BJ (cell line): ENCODE measurements at regions not wholly inside any gene's neighbourhood (a gene's known extent, or its start where the extent isn't known, plus 50 kb on each side); places are given as distances from the start of the nearest gene placed in this dataset.

Experiments used
- CTCF ChIA-PET: fragments of 350-600 bp; formaldehyde crosslinking; extraction: SDS; loops from one replicate; lab custom pipeline; 2021; ENCODE audit warnings: antibody characterized with exemption, inconsistent platforms; lab: Yijun Ruan, JAX
- POLR2A ChIA-PET: fragments of 300-600 bp; sonication (Branson Sonifier 250); formaldehyde crosslinking; extraction: SDS; loops from one replicate; lab custom pipeline; 2021; ENCODE audit warnings: antibody characterized with exemption; lab: Charles Lee
- DNase-seq: peaks from one replicate; pipeline ENCODE4 v3.0.0-alpha.2; 2011; ENCODE audit warnings: low read depth
- H3K27me3 ChIP-seq: 2 replicates; pipeline ENCODE4 v1.6.0; 2011; ENCODE audit warnings: low read length; ENCODE audit not compliant: control insufficient read depth, insufficient read depth
- H3K36me3 ChIP-seq: 2 replicates; pipeline ENCODE4 v1.5.1; 2011; ENCODE audit warnings: low read length; ENCODE audit not compliant: control insufficient read depth, insufficient read depth
- H3K4me3 ChIP-seq: 2 replicates; pipeline ENCODE4 v1.5.1; 2011; ENCODE audit warnings: low read depth, mild to moderate bottlenecking, control low read depth, low read length
- CTCF ChIP-seq: IDR thresholded peaks from 2 replicates; pipeline ENCODE4 v1.5.1; 2011; ENCODE audit warnings: low read depth, mild to moderate bottlenecking, control low read depth, inconsistent platforms, low read length, moderate library complexity; ENCODE audit not compliant: insufficient read depth

DNA sequence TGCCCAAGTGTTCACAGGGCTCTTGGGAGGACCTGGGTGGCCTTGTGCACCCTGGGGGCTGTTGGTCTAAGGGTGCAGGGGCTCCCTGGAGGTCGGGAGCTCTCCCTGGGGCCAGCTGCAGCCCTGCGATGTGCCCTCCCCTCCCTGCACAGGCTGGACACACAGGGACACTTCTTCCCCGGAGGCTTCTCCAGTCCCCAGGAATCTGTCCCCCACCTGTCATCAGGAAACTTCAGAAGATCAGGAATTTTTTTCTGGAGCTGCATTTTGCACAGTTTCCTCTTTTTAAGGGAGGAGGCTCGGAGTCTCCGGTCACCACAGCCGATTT is 66.9 kb upstream of the BHLHE23 start:
- no peak for DNase-seq
- H3K36me3 ChIP-seq: no peaks in the 10 kb centered on the region
- no peak overlapping the region for H3K4me3 ChIP-seq
- ChIA-PET CTCF (interaction anchor here (0.9 kb wide), 1 partner anchor 18 kb away, joined by 3 read pairs; no protein-coding TSS in a partner anchor), POLR2A (no interaction called here)
- TF ChIP-seq CTCF: no peak
- peaks cover 4% of the 10 kb centered on the region for H3K27me3 ChIP-seq

- Histone ChIP-seq H3K27me3 (peaks cover 4% of the 10 kb centered on the region), H3K36me3 (no peaks in the 10 kb centered on the region), H3K4me3 (no peak overlapping the region)
- ChIA-PET CTCF (interaction anchor here (0.9 kb wide), 1 partner anchor 17 kb away, joined by 3 read pairs; no protein-coding TSS in a partner anchor), POLR2A (no interaction called here)
- no peak for TF ChIP-seq CTCF
- no peak for DNase-seq
These were observed 66.4 kb upstream of the BHLHE23 start for GRCh38 chr20:63072991-63073737.

DNA sequence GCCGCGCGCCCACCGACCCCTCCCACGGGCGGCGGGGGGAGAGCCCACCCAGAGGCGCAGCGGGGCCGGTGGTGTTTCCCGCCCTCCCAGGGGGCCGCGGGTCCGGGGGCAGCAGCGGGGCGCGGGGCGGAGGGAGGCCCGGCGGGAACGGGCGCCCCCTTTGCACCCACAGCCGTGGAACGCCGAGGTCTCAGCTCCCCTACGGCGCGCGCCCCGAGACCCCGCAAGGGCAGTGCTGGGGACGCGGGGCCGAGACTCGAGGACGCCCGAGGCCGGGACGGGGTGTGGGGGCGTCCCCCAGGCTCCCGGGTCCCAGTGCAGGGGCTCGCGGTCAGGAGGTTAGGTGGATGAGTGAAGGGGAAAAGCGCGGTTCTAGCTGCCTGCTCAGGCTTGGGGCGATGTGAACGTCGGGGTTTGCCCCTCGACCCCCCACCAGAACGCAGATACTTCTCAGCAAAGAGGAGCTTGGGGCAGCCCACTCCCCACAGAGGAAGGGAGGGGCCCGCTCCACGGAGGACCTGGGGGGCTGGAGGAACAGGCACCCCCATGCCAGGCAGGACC is 65.5 kb upstream of the BHLHE23 start:
- Histone ChIP-seq H3K4me3 (no peak overlapping the region), H3K36me3 (no peaks in the 10 kb centered on the region), H3K27me3 (peaks cover 4% of the 10 kb centered on the region)
- DNase-seq: no peak
- POLR2A ChIA-PET: no interaction called here
- no peak for TF ChIP-seq CTCF
- CTCF ChIA-PET: no interaction called here

- Histone ChIP-seq H3K4me3 (no peak overlapping the region), H3K36me3 (no peaks in the 10 kb centered on the region), H3K27me3 (peaks cover 4% of the 10 kb centered on the region)
- POLR2A ChIA-PET: no interaction called here
- DNase-seq: peak; percentile 14
- CTCF ChIA-PET: interaction anchor here (1.4 to 1.9 kb wide), 2 partner anchors 13 to 16 kb away, joined by 3 to 9 read pairs; no protein-coding TSS in a partner anchor
- TF ChIP-seq CTCF: no peak
These were observed 64.9 kb upstream of the BHLHE23 start for GRCh38 chr20:63071541-63072181.
